Glutamatergic neuron (in vitro differentiated cells): ENCODE measurements at regions not wholly inside any gene's neighbourhood (a gene's known extent, or its start where the extent isn't known, plus 50 kb on each side); places are given as distances from the start of the nearest gene placed in this dataset.
A peak's percentile ranks its signal among the peaks of the same experiment; 100 is the strongest.

ENCODE experiments used
- DNase-seq: peaks from one replicate; pipeline ENCODE4 v3.0.0; 2022
- H3K27ac Mint-ChIP-seq: one replicate; pipeline ENCODE4 v1.8.0; 2020; ENCODE audit warnings: mild to moderate bottlenecking, mixed read lengths, inconsistent platforms; ENCODE audit not compliant: unreplicated experiment
- H3K27me3 Mint-ChIP-seq: one replicate; pipeline ENCODE4 v1.8.0; 2020; ENCODE audit warnings: mild to moderate bottlenecking, moderate library complexity, mixed read lengths, inconsistent platforms; ENCODE audit not compliant: unreplicated experiment
- H3K36me3 Mint-ChIP-seq: one replicate; pipeline ENCODE4 v1.8.0; 2020; ENCODE audit warnings: mild to moderate bottlenecking, mixed read lengths, inconsistent platforms; ENCODE audit not compliant: unreplicated experiment
- H3K4me1 Mint-ChIP-seq: one replicate; pipeline ENCODE4 v1.8.0; 2020; ENCODE audit warnings: mild to moderate bottlenecking, low read depth, mixed read lengths, inconsistent platforms; ENCODE audit not compliant: unreplicated experiment
- H3K4me3 Mint-ChIP-seq: one replicate; pipeline ENCODE4 v1.8.0; 2020; ENCODE audit warnings: mild to moderate bottlenecking, mixed read lengths, inconsistent platforms; ENCODE audit not compliant: unreplicated experiment
- H3K9me3 Mint-ChIP-seq: one replicate; pipeline ENCODE4 v1.8.0; 2020; ENCODE audit warnings: mild to moderate bottlenecking, moderate library complexity, mixed read lengths, inconsistent platforms; ENCODE audit not compliant: unreplicated experiment
- CTCF ChIP-seq: fragments of 200-600 bp; sonication (generic); IDR thresholded peaks from one replicate; pipeline ENCODE4 v1.5.0; 2021; ENCODE audit not compliant: partially characterized antibody, unreplicated experiment

GRCh38 chr16:85296859-85297660, 184.8 kb upstream of the CIBAR2 start:
- Mint-ChIP-seq H3K27me3 (peaks cover 11% of the 10 kb centered on the region), H3K9me3 (peaks cover 17% of the 10 kb centered on the region), H3K4me3 (no peak overlapping the region), H3K27ac (no peak overlapping the region), H3K4me1 (peaks cover 45% of the 10 kb centered on the region), H3K36me3 (no peaks in the 10 kb centered on the region)
- peak; percentile 70 for TF ChIP-seq CTCF
- DNase-seq, result peak; percentile 65

DNA sequence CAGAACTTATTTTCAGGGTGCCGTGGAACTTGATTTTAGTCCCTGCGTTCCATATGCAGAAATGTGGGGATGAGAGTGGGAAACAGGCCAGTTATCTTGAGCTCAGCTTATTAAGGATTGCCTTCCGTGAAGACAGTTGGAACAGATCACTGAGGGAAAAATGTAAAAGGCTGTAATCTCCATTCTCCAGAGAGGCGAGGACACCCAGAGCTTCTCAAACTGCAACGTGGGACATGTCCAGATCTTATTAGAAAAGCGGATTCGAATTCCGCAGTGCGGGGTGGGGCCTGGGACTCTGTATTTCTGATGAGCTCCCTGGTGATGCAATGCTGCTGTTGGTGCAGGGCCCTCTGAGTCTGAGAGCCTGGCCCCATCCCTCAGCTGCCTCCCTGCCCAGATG, 185.6 kb upstream of the CIBAR2 start:
- peaks cover 11% of the 10 kb centered on the region for H3K27me3 Mint-ChIP-seq
- no peak for TF ChIP-seq CTCF
- no peak overlapping the region for H3K4me3 Mint-ChIP-seq
- peak overlapping the region; percentile 22 for H3K27ac Mint-ChIP-seq
- no peaks in the 10 kb centered on the region for H3K36me3 Mint-ChIP-seq
- H3K4me1 Mint-ChIP-seq, result peaks cover 52% of the 10 kb centered on the region
- peaks cover 17% of the 10 kb centered on the region for H3K9me3 Mint-ChIP-seq
- DNase-seq, result no peak

- H3K9me3 Mint-ChIP-seq, result peaks cover 15% of the 10 kb centered on the region
- H3K4me3 Mint-ChIP-seq, result no peak overlapping the region
- peaks cover 13% of the 10 kb centered on the region for H3K27me3 Mint-ChIP-seq
- peaks cover 38% of the 10 kb centered on the region for H3K4me1 Mint-ChIP-seq
- DNase-seq, result no peak
- H3K27ac Mint-ChIP-seq, result peak overlapping the region; percentile 21
- TF ChIP-seq CTCF, result no peak
- H3K36me3 Mint-ChIP-seq, result no peaks in the 10 kb centered on the region
Observed at GRCh38 chr16:85300406-85300968, 188.2 kb upstream of the CIBAR2 start.

DNA sequence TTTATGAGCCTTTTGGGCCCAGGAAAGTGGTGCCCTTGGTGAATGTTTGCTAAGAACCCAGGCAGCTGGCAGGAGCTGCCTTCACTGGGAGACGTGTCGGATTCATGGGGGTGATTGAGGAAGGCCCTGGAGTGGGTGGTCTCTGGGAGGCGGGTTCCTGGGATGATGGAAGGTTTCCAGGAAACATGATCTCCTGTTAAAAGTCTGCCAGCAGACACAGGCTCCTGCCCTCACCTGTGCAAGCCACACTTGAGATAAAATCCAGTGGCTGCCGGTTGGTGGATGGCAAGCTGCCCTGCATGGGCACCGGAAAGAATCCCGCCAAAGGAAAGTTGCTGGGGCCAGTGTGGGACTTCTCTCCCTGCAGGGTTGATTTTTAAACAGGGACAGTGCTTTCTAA, 189.0 kb upstream of the CIBAR2 start:
- DNase-seq, result no peak
- no peaks in the 10 kb centered on the region for H3K36me3 Mint-ChIP-seq
- peaks cover 16% of the 10 kb centered on the region for H3K27me3 Mint-ChIP-seq
- peaks cover 39% of the 10 kb centered on the region for H3K4me1 Mint-ChIP-seq
- H3K4me3 Mint-ChIP-seq, result peak overlapping the region; percentile 39
- H3K9me3 Mint-ChIP-seq, result peaks cover 14% of the 10 kb centered on the region
- H3K27ac Mint-ChIP-seq, result peak overlapping the region; percentile 83
- TF ChIP-seq CTCF, result no peak
